ENCODE measurements at regions not wholly inside any gene's neighbourhood (a gene's known extent, or its start where the extent isn't known, plus 50 kb on each side); places are given as distances from the start of the nearest gene placed in this dataset.

- no peak for DNase-seq
- no peaks in the 10 kb centered on the region for H3K4me1 ChIP-seq
- ATAC-seq, result no peak
- 81 to 86% methylated on average over 1 of the region's 1 CpG for WGBS, 2 donors
- no peak overlapping the region for H3K27ac ChIP-seq
- no peak for TF ChIP-seq CTCF (IDR thresholded peaks at IDR 0.05)
- no peak for TF ChIP-seq POLR2A (IDR thresholded peaks at IDR 0.05)
- H3K9me3 ChIP-seq, result peaks cover 0 to 13% (median 0%) of the 10 kb centered on the region in 3 donors
- no peak overlapping the region for H3K4me3 ChIP-seq
- no peaks in the 10 kb centered on the region for H3K27me3 ChIP-seq
- H3K36me3 ChIP-seq (replicated peaks in 1 of 2; ENCODE audit: insufficient read depth in 1 of 2, low read depth in 2 of 2), result no peaks in the 10 kb centered on the region
- intact Hi-C loops (cut with DNase I), result no loop called here
Observed at GRCh38 chr15:23514484-23514883, 51.0 kb upstream of the MKRN3 start.

- Histone ChIP-seq H3K36me3 (replicated peaks in 1 of 2; ENCODE audit: insufficient read depth in 1 of 2, low read depth in 2 of 2) (no peaks in the 10 kb centered on the region), H3K9me3 (peaks cover 0 to 23% (median 0%) of the 10 kb centered on the region in 3 donors), H3K27me3 (no peaks in the 10 kb centered on the region), H3K4me3 (no peak overlapping the region), H3K4me1 (no peaks in the 10 kb centered on the region), H3K27ac (no peak overlapping the region)
- intact Hi-C loops (cut with DNase I), result no loop called here
- TF ChIP-seq CTCF (IDR thresholded peaks at IDR 0.05), result no peak
- TF ChIP-seq POLR2A (IDR thresholded peaks at IDR 0.05), result no peak
- DNase-seq, result no peak
- ATAC-seq, result no peak
Observed at GRCh38 chr15:23506762-23507161, 58.7 kb upstream of the MKRN3 start.

- TF ChIP-seq CTCF (IDR thresholded peaks at IDR 0.05) (no peak), POLR2A (IDR thresholded peaks at IDR 0.05) (no peak)
- intact Hi-C loops (cut with DNase I), result no loop called here
- peaks cover 0 to 8% (median 0%) of the 10 kb centered on the region in 3 donors for H3K9me3 ChIP-seq
- H3K4me1 ChIP-seq, result no peaks in the 10 kb centered on the region
- H3K27ac ChIP-seq, result no peak overlapping the region
- ATAC-seq (no peak), DNase-seq (no peak)
- no peaks in the 10 kb centered on the region for H3K27me3 ChIP-seq
- H3K36me3 ChIP-seq (replicated peaks in 1 of 2; ENCODE audit: insufficient read depth in 1 of 2, low read depth in 2 of 2), result no peaks in the 10 kb centered on the region
- no peak overlapping the region for H3K4me3 ChIP-seq
- 30 to 48% methylated on average over 3 of the region's 3 CpGs for WGBS, 2 donors
Observed at GRCh38 chr15:23503980-23504379, 56.9 kb upstream of the GOLGA6L2 start.

- no peak for ATAC-seq
- intact Hi-C loops (cut with DNase I), result no loop called here
- TF ChIP-seq CTCF (IDR thresholded peaks at IDR 0.05) (no peak), POLR2A (IDR thresholded peaks at IDR 0.05) (no peak)
- no peak overlapping the region for H3K4me3 ChIP-seq
- H3K27me3 ChIP-seq, result no peaks in the 10 kb centered on the region
- H3K9me3 ChIP-seq, result peaks cover 0 to 3% (median 0%) of the 10 kb centered on the region in 3 donors
- DNase-seq, result no peak
- WGBS, 2 donors, result 36 to 46% methylated on average over 4 of the region's 4 CpGs
- no peaks in the 10 kb centered on the region for H3K36me3 ChIP-seq (replicated peaks in 1 of 2; ENCODE audit: insufficient read depth in 1 of 2, low read depth in 2 of 2)
- H3K27ac ChIP-seq, result no peak overlapping the region
- no peaks in the 10 kb centered on the region for H3K4me1 ChIP-seq
Observed at GRCh38 chr15:23503576-23503975, 56.5 kb upstream of the GOLGA6L2 start.

- Histone ChIP-seq H3K4me1 (no peaks in the 10 kb centered on the region), H3K36me3 (replicated peaks in 1 of 2; ENCODE audit: insufficient read depth in 1 of 2, low read depth in 2 of 2) (no peaks in the 10 kb centered on the region), H3K27ac (no peak overlapping the region), H3K9me3 (no peaks in the 10 kb centered on the region), H3K4me3 (no peak overlapping the region), H3K27me3 (no peaks in the 10 kb centered on the region)
- DNase-seq (peak in 2 of 4 donors; percentile 9 to 12), ATAC-seq (no peak)
- TF ChIP-seq CTCF (IDR thresholded peaks at IDR 0.05) (peak in 6 of 7 experiments; percentile 15 to 35 (median 26)), POLR2A (IDR thresholded peaks at IDR 0.05) (no peak)
- WGBS, 2 donors, result 4 to 6% methylated on average over 2 of the region's 2 CpGs
- intact Hi-C loops (cut with DNase I), result no loop called here
Observed at GRCh38 chr15:23497710-23498111, 50.7 kb upstream of the GOLGA6L2 start.
